EL (cell line): ENCODE measurements at regions not wholly inside any gene's neighbourhood (a gene's known extent, or its start where the extent isn't known, plus 50 kb on each side); places are given as distances from the start of the nearest gene placed in this dataset.
A peak's percentile ranks its signal among the peaks of the same experiment; 100 is the strongest.
"Not testable (repeated sequence)": the region's sequence is repeated elsewhere in the genome, so short reads cannot be mapped to it uniquely, and the experiment has no call there.

Experiments
- DNase-seq: peaks from one replicate; pipeline ENCODE4 v3.0.0-alpha.2; 2016

- DNase-seq: not testable (repeated sequence)
Observed at GRCh38 chrX:879756-880698, 249.4 kb downstream of the SHOX start.

- no peak for DNase-seq
Observed at GRCh38 chrX:874061-874460, 243.5 kb downstream of the SHOX start.

- no peak for DNase-seq
Observed at GRCh38 chrX:873016-873415, 242.4 kb downstream of the SHOX start.

GRCh38 chrX:872090-872489, 241.5 kb downstream of the SHOX start:
- no peak for DNase-seq

GRCh38 chrX:871626-872025, 241.0 kb downstream of the SHOX start:
- no peak for DNase-seq

- DNase-seq: no peak
Observed at GRCh38 chrX:867966-868647, 237.5 kb downstream of the SHOX start.

GRCh38 chrX:867502-867901, 236.9 kb downstream of the SHOX start:
- DNase-seq: no peak

- DNase-seq: no peak
Observed at GRCh38 chrX:866441-866990, 235.9 kb downstream of the SHOX start.

- no peak for DNase-seq
Observed at GRCh38 chrX:865422-865821, 234.8 kb downstream of the SHOX start.

- DNase-seq: no peak
Observed at GRCh38 chrX:861921-862320, 231.3 kb downstream of the SHOX start.

- peak; percentile 61 for DNase-seq
Observed at GRCh38 chrX:861340-861890, 230.8 kb downstream of the SHOX start.

GRCh38 chrX:859329-859728, 228.7 kb downstream of the SHOX start:
- DNase-seq: no peak

- DNase-seq: no peak
Observed at GRCh38 chrX:858542-859078, 228.0 kb downstream of the SHOX start.

- peak; percentile 42 for DNase-seq
Observed at GRCh38 chrX:857376-857775, 226.8 kb downstream of the SHOX start.

- peak; percentile 66 for DNase-seq
Observed at GRCh38 chrX:856566-857290, 226.1 kb downstream of the SHOX start.

GRCh38 chrX:853304-853703, 222.7 kb downstream of the SHOX start:
- no peak for DNase-seq

- DNase-seq: peak; percentile 56
Observed at GRCh38 chrX:850471-850916, 219.9 kb downstream of the SHOX start.

- no peak for DNase-seq
Observed at GRCh38 chrX:848386-848785, 217.8 kb downstream of the SHOX start.

- DNase-seq: no peak
Observed at GRCh38 chrX:843306-843705, 212.7 kb downstream of the SHOX start.

- no peak for DNase-seq
Observed at GRCh38 chrX:840556-840955, 210.0 kb downstream of the SHOX start.

GRCh38 chrX:838666-839065, 208.1 kb downstream of the SHOX start:
- not testable (repeated sequence) for DNase-seq

- not testable (repeated sequence) for DNase-seq
Observed at GRCh38 chrX:835857-836256, 205.3 kb downstream of the SHOX start.
